HCT116 (cell line): ENCODE measurements at regions not wholly inside any gene's neighbourhood (a gene's known extent, or its start where the extent isn't known, plus 50 kb on each side); places are given as distances from the start of the nearest gene placed in this dataset.

Experiments used
- ATAC-seq: fragments of 200-7000 bp; cut with Tn5 transposase; 2 replicates; pipeline ENCODE4 v1.9.1; 2020; ENCODE audit warnings: mild to moderate bottlenecking, moderate library complexity
- BruUV-seq: library from RNA; stranded (reverse); fragments of 400-500 nt; replicated peaks from 2 replicates; lab custom pipeline; 2021; lab: Mats Ljungman, UMichigan
- CTCF ChIA-PET: fragments of 300-600 bp; sonication (Branson Sonifier 250); formaldehyde crosslinking; loops from one replicate; lab custom pipeline; 2021; ENCODE audit warnings: antibody characterized with exemption; lab: Charles Lee
- POLR2A ChIA-PET: fragments of 300-600, 350-600 bp; sonication (Branson Sonifier 250); formaldehyde crosslinking; loops from one replicate; lab custom pipeline; 2021; ENCODE audit warnings: antibody characterized with exemption; lab: Charles Lee
- RAD21 ChIA-PET, 2 experiments: fragments of 300-600 bp; sonication (Branson Sonifier 250); formaldehyde crosslinking; loops; one replicate each; lab custom pipeline; 2023; ENCODE audit warnings: low total read pairs in 2 of 2; ENCODE audit not compliant: uncharacterized antibody in 2 of 2, unreplicated experiment in 2 of 2, low non-redundant PET in 1 of 2; lab: Charles Lee
- DNase-seq: peaks from one replicate; pipeline ENCODE4 v3.0.0-alpha.2; 2010; ENCODE audit warnings: low read depth, low spot score
- H2AFZ ChIP-seq: fragments of 200-600 bp; shearing (Covaris generic), sonication (generic); 2 replicates; pipeline ENCODE4 v1.6.1; 2017; ENCODE audit warnings: low read depth, mixed run types, mixed read lengths, antibody characterized with exemption, low read length; ENCODE audit not compliant: poor library complexity, severe bottlenecking
- H3K27ac ChIP-seq: 2 replicates; pipeline ENCODE4 v1.5.1; 2012; ENCODE audit warnings: low read depth, low read length
- H3K27me3 ChIP-seq: fragments of 200-600 bp; sonication (generic); 2 replicates; pipeline ENCODE4 v1.6.1; 2016; ENCODE audit warnings: mixed run types, low read length, mixed read lengths; ENCODE audit not compliant: insufficient read depth
- H3K36me3 ChIP-seq, 2 experiments: fragments of 200-500 bp in 1 of 2; fragments of 200-600 bp in 1 of 2; sonication (Bioruptor generic) in 1 of 2; sonication (generic) in 1 of 2; 2 replicates each; pipeline versions ENCODE4 v1.5.1 to v1.6.1; 2014 to 2016; ENCODE audit warnings: low read length in 2 of 2, inconsistent platforms in 1 of 2, mixed read lengths in 1 of 2, mixed run types in 1 of 2; ENCODE audit not compliant: insufficient read depth in 2 of 2, control insufficient read depth in 1 of 2
- H3K4me1 ChIP-seq, 2 experiments: fragments of 200-600 bp in 1 of 2; sonication (generic) in 1 of 2; 2 replicates each; pipeline versions ENCODE4 v1.5.1 to v1.6.1; 2012 to 2017; ENCODE audit warnings: low read length in 2 of 2, inconsistent platforms in 1 of 2, mild to moderate bottlenecking in 1 of 2, mixed read lengths in 1 of 2, mixed run types in 1 of 2, moderate library complexity in 1 of 2; ENCODE audit not compliant: insufficient read depth in 2 of 2, control insufficient read depth in 1 of 2
- H3K4me2 ChIP-seq: fragments of 200-600 bp; sonication (generic); 2 replicates; pipeline ENCODE4 v1.6.1; 2017; ENCODE audit warnings: mixed run types, low read length, mixed read lengths
- H3K4me3 ChIP-seq, 2 experiments: fragments of 200-600 bp in 1 of 2; sonication (generic) in 1 of 2; replicated peaks in 1 of 2; 2 replicates each; pipeline ENCODE4 v1.5.1; 2011 to 2016; ENCODE audit warnings: low read length in 2 of 2, control low read depth in 1 of 2, low read depth in 1 of 2, mild to moderate bottlenecking in 1 of 2, mixed read lengths in 1 of 2, mixed run types in 1 of 2
- H3K79me2 ChIP-seq: fragments of 200-600 bp; sonication (generic); 2 replicates; pipeline ENCODE4 v1.6.1; 2017; ENCODE audit warnings: mild to moderate bottlenecking, mixed run types, low read length, moderate library complexity, mixed read lengths; ENCODE audit not compliant: insufficient read depth
- H3K9ac ChIP-seq: fragments of 200-600 bp; sonication (generic); 2 replicates; pipeline ENCODE4 v1.6.1; 2016; ENCODE audit warnings: low read length, mixed read lengths
- H3K9me2 ChIP-seq: fragments of 200-600 bp; sonication (generic), shearing (Covaris generic); 2 replicates; pipeline ENCODE4 v1.6.1; 2017; ENCODE audit warnings: mixed run types, mild to moderate bottlenecking, moderate library complexity; ENCODE audit not compliant: insufficient read depth
- H3K9me3 ChIP-seq, 2 experiments: fragments of 200-500 bp in 1 of 2; fragments of 200-600 bp in 1 of 2; sonication (Bioruptor generic) in 1 of 2; sonication (generic) in 1 of 2; 2 replicates each; pipeline ENCODE4 v1.6.1; 2014 to 2017; ENCODE audit warnings: low read length in 2 of 2, mixed read lengths in 2 of 2, inconsistent platforms in 1 of 2, low read depth in 1 of 2, mild to moderate bottlenecking in 1 of 2, mixed run types in 1 of 2, moderate library complexity in 1 of 2; ENCODE audit not compliant: control insufficient read depth in 1 of 2, insufficient read depth in 1 of 2
- H4K20me1 ChIP-seq: fragments of 200-600 bp; sonication (generic), shearing (Covaris generic); 2 replicates; pipeline ENCODE4 v1.6.1; 2017; ENCODE audit warnings: mixed run types, mild to moderate bottlenecking, moderate library complexity; ENCODE audit not compliant: insufficient read depth
- EGR1 ChIP-seq: IDR thresholded peaks from 2 replicates; pipeline ENCODE4 v1.6.1; 2012; ENCODE audit warnings: low read depth
- ELF1 ChIP-seq: IDR thresholded peaks from 2 replicates; pipeline ENCODE4 v1.6.1; 2012; ENCODE audit warnings: low read depth, borderline replicate concordance
- EZH2 ChIP-seq: fragments of 200-600 bp; sonication (generic); IDR thresholded peaks from 2 replicates; pipeline ENCODE4 v1.6.1; 2017; ENCODE audit warnings: antibody characterized with exemption, mixed run types
- EZH2phosphoT487 ChIP-seq: fragments of 200-600 bp; IDR thresholded peaks from 2 replicates; pipeline ENCODE4 v1.6.1; 2018; ENCODE audit warnings: antibody characterized with exemption, borderline replicate concordance
- FOSL1 ChIP-seq: IDR thresholded peaks from 2 replicates; pipeline ENCODE4 v1.6.1; 2012; ENCODE audit warnings: low read depth
- JUND ChIP-seq: IDR thresholded peaks from 2 replicates; pipeline ENCODE4 v1.6.1; 2012
- MAX ChIP-seq: IDR thresholded peaks from 2 replicates; pipeline ENCODE4 v1.6.1; 2012
- POLR2A ChIP-seq: IDR thresholded peaks from 2 replicates; pipeline ENCODE4 v1.7.0; 2011; ENCODE audit warnings: borderline replicate concordance; ENCODE audit not compliant: insufficient read depth, insufficient read length; ENCODE audit errors: extremely low read depth
- RAD21 ChIP-seq: IDR thresholded peaks from 2 replicates; pipeline ENCODE4 v1.6.1; 2012; ENCODE audit warnings: low read depth, mild to moderate bottlenecking
- SRF ChIP-seq: IDR thresholded peaks from 2 replicates; pipeline ENCODE4 v1.6.1; 2012; ENCODE audit warnings: low read depth
- YY1 ChIP-seq: IDR thresholded peaks from 2 replicates; pipeline ENCODE4 v1.6.1; 2011; ENCODE audit warnings: low read length, low read depth, moderate library complexity, mild to moderate bottlenecking; ENCODE audit not compliant: insufficient replicate concordance; ENCODE audit errors: extremely low read depth
- intact Hi-C: fragments of 100-400 bp; cut with micrococcal nuclease; formaldehyde crosslinking; loops from 2 replicates; pipeline ENCODE4 v1.10.0; 2022
- TF ChIP-seq, protein P1 (sequence below): IDR thresholded peaks from 2 replicates; pipeline ENCODE4 v1.6.1; 2012
- TF ChIP-seq, protein P2 (sequence below), 3 experiments: fragments of 200-600 bp in 1 of 3; sonication (generic) in 1 of 3; IDR thresholded peaks in 2 of 3; conservative IDR thresholded peaks in 1 of 3; 2 replicates each; pipeline ENCODE4 v1.5.1; 2012 to 2017; ENCODE audit warnings: low read depth in 2 of 3, low read length in 2 of 3, antibody characterized with exemption in 1 of 3, borderline replicate concordance in 1 of 3, control low read depth in 1 of 3, mild to moderate bottlenecking in 1 of 3, mixed read lengths in 1 of 3, mixed run types in 1 of 3, moderate library complexity in 1 of 3; ENCODE audit not compliant: insufficient read depth in 1 of 3
- TF ChIP-seq, protein P3 (sequence below): IDR thresholded peaks from 2 replicates; pipeline ENCODE4 v1.6.1; 2012; ENCODE audit warnings: low read depth

- no TSS peak for BruUV-seq
- Histone ChIP-seq H3K9me2 (no peaks in the 10 kb centered on the region), H2AFZ (no peak overlapping the region), H4K20me1 (no peaks in the 10 kb centered on the region), H3K9me3 (no peaks in the 10 kb centered on the region), H3K4me1 (no peaks in the 10 kb centered on the region), H3K79me2 (no peaks in the 10 kb centered on the region), H3K4me3 (no peak overlapping the region), H3K36me3 (no peaks in the 10 kb centered on the region), H3K4me2 (no peak overlapping the region), H3K27ac (no peak overlapping the region), H3K27me3 (no peaks in the 10 kb centered on the region), H3K9ac (no peak overlapping the region)
- DNase-seq (no peak), ATAC-seq (no peak)
- ChIA-PET CTCF (no interaction called here), RAD21 (no interaction called here), POLR2A (no interaction called here)
- intact Hi-C loops: no loop called here
- no peak for TF ChIP-seq ELF1
- no peak for TF ChIP-seq EZH2phosphoT487
- no peak for TF ChIP-seq JUND
- TF ChIP-seq YY1: no peak
- no peak for TF ChIP-seq SRF
- TF ChIP-seq, protein P1, sequence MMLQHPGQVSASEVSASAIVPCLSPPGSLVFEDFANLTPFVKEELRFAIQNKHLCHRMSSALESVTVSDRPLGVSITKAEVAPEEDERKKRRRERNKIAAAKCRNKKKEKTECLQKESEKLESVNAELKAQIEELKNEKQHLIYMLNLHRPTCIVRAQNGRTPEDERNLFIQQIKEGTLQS: no peak
- TF ChIP-seq EGR1: no peak
- no peak for TF ChIP-seq RAD21
- TF ChIP-seq, protein P2, sequence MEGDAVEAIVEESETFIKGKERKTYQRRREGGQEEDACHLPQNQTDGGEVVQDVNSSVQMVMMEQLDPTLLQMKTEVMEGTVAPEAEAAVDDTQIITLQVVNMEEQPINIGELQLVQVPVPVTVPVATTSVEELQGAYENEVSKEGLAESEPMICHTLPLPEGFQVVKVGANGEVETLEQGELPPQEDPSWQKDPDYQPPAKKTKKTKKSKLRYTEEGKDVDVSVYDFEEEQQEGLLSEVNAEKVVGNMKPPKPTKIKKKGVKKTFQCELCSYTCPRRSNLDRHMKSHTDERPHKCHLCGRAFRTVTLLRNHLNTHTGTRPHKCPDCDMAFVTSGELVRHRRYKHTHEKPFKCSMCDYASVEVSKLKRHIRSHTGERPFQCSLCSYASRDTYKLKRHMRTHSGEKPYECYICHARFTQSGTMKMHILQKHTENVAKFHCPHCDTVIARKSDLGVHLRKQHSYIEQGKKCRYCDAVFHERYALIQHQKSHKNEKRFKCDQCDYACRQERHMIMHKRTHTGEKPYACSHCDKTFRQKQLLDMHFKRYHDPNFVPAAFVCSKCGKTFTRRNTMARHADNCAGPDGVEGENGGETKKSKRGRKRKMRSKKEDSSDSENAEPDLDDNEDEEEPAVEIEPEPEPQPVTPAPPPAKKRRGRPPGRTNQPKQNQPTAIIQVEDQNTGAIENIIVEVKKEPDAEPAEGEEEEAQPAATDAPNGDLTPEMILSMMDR (IDR thresholded peaks at IDR 0.05 in 2 of 3, conservative IDR thresholded peaks at IDR 0.05 in 1 of 3; ENCODE audit: borderline replicate concordance in 1 of 3, insufficient read depth in 1 of 3, low read depth in 2 of 3, low read length in 2 of 3): no peak
- no peak for TF ChIP-seq EZH2
- TF ChIP-seq, protein P3, sequence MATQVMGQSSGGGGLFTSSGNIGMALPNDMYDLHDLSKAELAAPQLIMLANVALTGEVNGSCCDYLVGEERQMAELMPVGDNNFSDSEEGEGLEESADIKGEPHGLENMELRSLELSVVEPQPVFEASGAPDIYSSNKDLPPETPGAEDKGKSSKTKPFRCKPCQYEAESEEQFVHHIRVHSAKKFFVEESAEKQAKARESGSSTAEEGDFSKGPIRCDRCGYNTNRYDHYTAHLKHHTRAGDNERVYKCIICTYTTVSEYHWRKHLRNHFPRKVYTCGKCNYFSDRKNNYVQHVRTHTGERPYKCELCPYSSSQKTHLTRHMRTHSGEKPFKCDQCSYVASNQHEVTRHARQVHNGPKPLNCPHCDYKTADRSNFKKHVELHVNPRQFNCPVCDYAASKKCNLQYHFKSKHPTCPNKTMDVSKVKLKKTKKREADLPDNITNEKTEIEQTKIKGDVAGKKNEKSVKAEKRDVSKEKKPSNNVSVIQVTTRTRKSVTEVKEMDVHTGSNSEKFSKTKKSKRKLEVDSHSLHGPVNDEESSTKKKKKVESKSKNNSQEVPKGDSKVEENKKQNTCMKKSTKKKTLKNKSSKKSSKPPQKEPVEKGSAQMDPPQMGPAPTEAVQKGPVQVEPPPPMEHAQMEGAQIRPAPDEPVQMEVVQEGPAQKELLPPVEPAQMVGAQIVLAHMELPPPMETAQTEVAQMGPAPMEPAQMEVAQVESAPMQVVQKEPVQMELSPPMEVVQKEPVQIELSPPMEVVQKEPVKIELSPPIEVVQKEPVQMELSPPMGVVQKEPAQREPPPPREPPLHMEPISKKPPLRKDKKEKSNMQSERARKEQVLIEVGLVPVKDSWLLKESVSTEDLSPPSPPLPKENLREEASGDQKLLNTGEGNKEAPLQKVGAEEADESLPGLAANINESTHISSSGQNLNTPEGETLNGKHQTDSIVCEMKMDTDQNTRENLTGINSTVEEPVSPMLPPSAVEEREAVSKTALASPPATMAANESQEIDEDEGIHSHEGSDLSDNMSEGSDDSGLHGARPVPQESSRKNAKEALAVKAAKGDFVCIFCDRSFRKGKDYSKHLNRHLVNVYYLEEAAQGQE: no peak
- TF ChIP-seq MAX: no peak
- no peak for TF ChIP-seq FOSL1
- no peak for TF ChIP-seq POLR2A
Observed at GRCh38 chrX:7985568-7985967, 58.4 kb upstream of the PNPLA4 start.
